ENCODE measurements at regions not wholly inside any gene's neighbourhood (a gene's known extent, or its start where the extent isn't known, plus 50 kb on each side); places are given as distances from the start of the nearest gene placed in this dataset.

GRCh38 chr3:81043660-81044199 lies 717.7 kb downstream of the GBE1 start (continued):
- TF ChIP-seq TOE1 (IDR thresholded peaks at IDR 0.05; ENCODE audit: borderline replicate concordance): no peak
- TF ChIP-seq TOE1 (CRISPR knock-in tag; IDR thresholded peaks at IDR 0.05; ENCODE audit: borderline replicate concordance, low read depth): no peak

- Histone ChIP-seq H3K79me2 (ENCODE audit: control insufficient read depth, insufficient read depth, low read length) (no peaks in the 10 kb centered on the region), H3K9me1 (ENCODE audit: control insufficient read depth, insufficient read depth, low read length) (no peaks in the 10 kb centered on the region), H3K4me1 (replicated peaks in 1 of 2; ENCODE audit: control insufficient read depth in 2 of 2, insufficient read depth in 2 of 2, low read length in 2 of 2) (no peaks in the 10 kb centered on the region), H4K20me1 (replicated peaks; ENCODE audit: control insufficient read depth, insufficient read depth, low read length) (no peaks in the 10 kb centered on the region), H3K27me3 (ENCODE audit: control insufficient read depth in 2 of 2, insufficient read depth in 2 of 2, low read length in 2 of 2) (no peaks in the 10 kb centered on the region), H3K36me3 (ENCODE audit: control insufficient read depth, insufficient read depth, low read length) (no peaks in the 10 kb centered on the region), H3K4me3 (no peak overlapping the region), H3K4me2 (ENCODE audit: insufficient read depth, low read length) (no peak overlapping the region), H3K27ac (ENCODE audit: extremely low read depth, low read depth, low read length) (no peak overlapping the region), H2AFZ (ENCODE audit: low read depth, low read length) (no peak overlapping the region), H3K9me3 (replicated peaks; ENCODE audit: control insufficient read depth, insufficient read depth, low read depth, low read length) (no peaks in the 10 kb centered on the region), H3K9ac (ENCODE audit: insufficient read depth in 1 of 2, low read depth in 2 of 2, low read length in 2 of 2) (no peak overlapping the region)
- BruUV-seq (replicated peaks): no TSS peak
- ChIA-PET POLR2A (no interaction called here), CTCF (ENCODE audit: low intra/inter-chr PET ratio) (no interaction called here)
- ATAC-seq: no peak
- DNase-seq (ENCODE audit: extremely low read depth in 1 of 4, low spot score in 3 of 4): no peak
- intact Hi-C loops (cut with micrococcal nuclease): no loop called here
- WGBS (ENCODE audit: insufficient coverage, low coverage, missing lambda C conversion rate): 0% methylated on average over 2 of the region's 2 CpGs
- in situ Hi-C loops (cut with MboI): no loop called here
- TF ChIP-seq HNRNPUL1 (IDR thresholded peaks at IDR 0.05; ENCODE audit: low read length): no peak
- no peak for TF ChIP-seq CEBPB (tag; IDR thresholded peaks at IDR 0.05)
- TF ChIP-seq PHB (CRISPR knock-in tag; IDR thresholded peaks at IDR 0.05): no peak
- no peak for TF ChIP-seq JUN (IDR thresholded peaks at IDR 0.05; ENCODE audit: borderline replicate concordance, low read depth, low read length)
- TF ChIP-seq JUN (CRISPR knock-in tag; IDR thresholded peaks at IDR 0.05; ENCODE audit: borderline replicate concordance): no peak
- no peak for TF ChIP-seq ARHGAP35 (IDR thresholded peaks at IDR 0.05; ENCODE audit: partially characterized antibody)
- no peak for TF ChIP-seq THAP7 (CRISPR knock-in tag; IDR thresholded peaks at IDR 0.05)
- no peak for TF ChIP-seq TRIM28 (IDR thresholded peaks at IDR 0.05)
- FAIRE-seq: no peak
Measured at GRCh38 chr3:81043009-81043408, 718.4 kb downstream of the GBE1 start.

Measured in K562 (cell line).